ENCODE measurements at regions not wholly inside any gene's neighbourhood (a gene's known extent, or its start where the extent isn't known, plus 50 kb on each side); places are given as distances from the start of the nearest gene placed in this dataset.

DNA sequence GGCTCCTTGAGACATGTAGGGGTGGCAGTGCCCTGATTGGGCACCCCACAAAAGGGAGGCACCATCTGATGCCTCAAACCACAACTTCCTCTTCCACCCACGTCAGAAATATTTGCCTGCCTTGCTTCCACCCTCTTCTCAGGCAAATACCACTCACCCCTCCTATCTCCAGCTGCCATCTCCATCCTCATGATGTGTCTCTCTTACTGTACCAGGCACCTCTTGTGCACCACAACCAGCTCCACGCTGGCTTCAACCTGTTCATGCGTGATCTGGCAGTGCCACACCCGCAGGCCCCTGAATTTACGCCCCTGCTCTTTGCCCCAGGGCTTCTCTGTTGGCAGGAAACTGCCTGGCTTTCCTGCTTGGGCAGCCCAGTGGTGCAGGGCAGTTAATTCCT, 87.8 kb upstream of the HSPA9 start:
- H3K27me3 Mint-ChIP-seq (ENCODE audit: low read depth in 2 of 2), result peaks cover 77 to 90% of the 10 kb centered on the region in 2 donors

DNA sequence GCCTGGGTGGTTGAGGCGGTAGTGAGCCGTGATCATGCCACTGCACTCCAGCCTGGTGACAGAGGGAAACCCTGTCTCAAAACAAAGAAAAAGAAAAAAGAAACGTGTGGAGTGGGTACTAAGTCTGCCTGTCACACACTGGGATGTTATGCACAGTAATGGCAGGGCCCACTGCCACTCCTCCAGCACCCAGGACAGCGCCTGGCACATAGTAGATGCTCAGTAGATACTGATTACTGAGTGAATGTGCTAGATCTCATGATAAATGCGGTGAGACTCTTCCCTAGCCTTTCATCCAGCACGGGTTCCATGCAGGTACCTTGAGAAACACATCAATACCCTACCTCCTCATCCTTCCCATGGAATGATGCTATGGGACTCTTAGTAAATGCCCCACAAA, 87.4 kb upstream of the HSPA9 start:
- 85% methylated on average over 5 of the region's 6 CpGs for WGBS (ENCODE audit: insufficient coverage)
- ATAC-seq (peak; percentile 61 to 69 (median 62)), DNase-seq (peak in 1 of 2 donors; percentile 46)
- TF ChIP-seq, protein P1, sequence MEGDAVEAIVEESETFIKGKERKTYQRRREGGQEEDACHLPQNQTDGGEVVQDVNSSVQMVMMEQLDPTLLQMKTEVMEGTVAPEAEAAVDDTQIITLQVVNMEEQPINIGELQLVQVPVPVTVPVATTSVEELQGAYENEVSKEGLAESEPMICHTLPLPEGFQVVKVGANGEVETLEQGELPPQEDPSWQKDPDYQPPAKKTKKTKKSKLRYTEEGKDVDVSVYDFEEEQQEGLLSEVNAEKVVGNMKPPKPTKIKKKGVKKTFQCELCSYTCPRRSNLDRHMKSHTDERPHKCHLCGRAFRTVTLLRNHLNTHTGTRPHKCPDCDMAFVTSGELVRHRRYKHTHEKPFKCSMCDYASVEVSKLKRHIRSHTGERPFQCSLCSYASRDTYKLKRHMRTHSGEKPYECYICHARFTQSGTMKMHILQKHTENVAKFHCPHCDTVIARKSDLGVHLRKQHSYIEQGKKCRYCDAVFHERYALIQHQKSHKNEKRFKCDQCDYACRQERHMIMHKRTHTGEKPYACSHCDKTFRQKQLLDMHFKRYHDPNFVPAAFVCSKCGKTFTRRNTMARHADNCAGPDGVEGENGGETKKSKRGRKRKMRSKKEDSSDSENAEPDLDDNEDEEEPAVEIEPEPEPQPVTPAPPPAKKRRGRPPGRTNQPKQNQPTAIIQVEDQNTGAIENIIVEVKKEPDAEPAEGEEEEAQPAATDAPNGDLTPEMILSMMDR (IDR thresholded peaks at IDR 0.05), result no peak
- intact Hi-C loops (cut with micrococcal nuclease), result no loop called here
- H3K27ac Mint-ChIP-seq, result peak overlapping the region in 1 of 2 donors; percentile 9
- Histone ChIP-seq H3K4me3 (ENCODE audit: low read length) (no peak overlapping the region), H3K36me3 (ENCODE audit: control insufficient read depth, insufficient read depth, low read length) (no peaks in the 10 kb centered on the region), H3K9me3 (ENCODE audit: control insufficient read depth, insufficient read depth, low read length) (peaks cover 3% of the 10 kb centered on the region), H3K4me1 (ENCODE audit: control insufficient read depth, insufficient read depth, low read length) (peaks cover 19% of the 10 kb centered on the region), H3K27me3 (ENCODE audit: control insufficient read depth, insufficient read depth, low read length) (peaks cover 66% of the 10 kb centered on the region), H3K27ac (ENCODE audit: low read length) (no peak overlapping the region)
- no peak overlapping the region for H3K4me3 Mint-ChIP-seq
- peaks cover 75 to 88% of the 10 kb centered on the region in 2 donors for H3K27me3 Mint-ChIP-seq (ENCODE audit: low read depth in 2 of 2)
- H3K4me1 Mint-ChIP-seq, result peaks cover 21 to 36% of the 10 kb centered on the region in 2 donors
- no peaks in the 10 kb centered on the region for H3K36me3 Mint-ChIP-seq
- H3K9me3 Mint-ChIP-seq, result no peaks in the 10 kb centered on the region

More for the DNA sequence above, 87.8 kb upstream of the HSPA9 start:
- Histone ChIP-seq H3K4me1 (ENCODE audit: control insufficient read depth, insufficient read depth, low read length) (peaks cover 20% of the 10 kb centered on the region), H3K9me3 (ENCODE audit: control insufficient read depth, insufficient read depth, low read length) (peaks cover 3% of the 10 kb centered on the region), H3K36me3 (ENCODE audit: control insufficient read depth, insufficient read depth, low read length) (no peaks in the 10 kb centered on the region), H3K27ac (ENCODE audit: low read length) (no peak overlapping the region), H3K27me3 (ENCODE audit: control insufficient read depth, insufficient read depth, low read length) (peaks cover 69% of the 10 kb centered on the region), H3K4me3 (ENCODE audit: low read length) (no peak overlapping the region)
- Mint-ChIP-seq H3K4me3 (no peak overlapping the region), H3K9me3 (no peaks in the 10 kb centered on the region), H3K36me3 (no peaks in the 10 kb centered on the region), H3K4me1 (peaks cover 25 to 40% of the 10 kb centered on the region in 2 donors), H3K27ac (peak overlapping the region in 1 of 2 donors; percentile 9)
- 7% methylated on average over 5 of the region's 5 CpGs for WGBS (ENCODE audit: insufficient coverage)
- intact Hi-C loops (cut with micrococcal nuclease), result no loop called here
- TF ChIP-seq, protein P1 (IDR thresholded peaks at IDR 0.05), result no peak
- peak; percentile 58 to 67 (median 60) for ATAC-seq
- DNase-seq, result peak; percentile 16 to 67

DNA sequence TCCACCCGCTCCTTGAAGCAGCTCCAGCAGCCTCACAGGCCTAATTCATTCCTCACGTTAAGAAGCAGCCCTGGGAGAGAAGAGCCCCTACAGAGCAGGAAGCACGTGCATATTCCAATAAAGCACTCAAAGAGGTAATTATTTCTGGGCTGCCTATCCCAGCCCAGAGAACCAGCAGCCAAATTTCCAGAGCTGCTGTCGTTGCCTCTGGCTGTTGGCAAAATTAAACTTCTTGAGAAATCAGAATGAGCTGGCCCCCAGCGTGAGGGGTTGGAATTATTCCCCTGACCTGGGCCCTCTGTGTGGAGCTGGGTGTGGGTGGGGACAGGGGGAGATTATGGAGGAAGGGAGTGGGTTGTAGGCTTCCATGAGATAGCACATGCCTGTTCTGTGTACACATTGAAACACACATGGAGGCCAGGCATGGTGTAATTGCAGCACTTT, 86.8 kb upstream of the HSPA9 start:
- Mint-ChIP-seq H3K9me3 (no peaks in the 10 kb centered on the region), H3K4me3 (no peak overlapping the region), H3K4me1 (peaks cover 20 to 38% of the 10 kb centered on the region in 2 donors), H3K27me3 (ENCODE audit: low read depth in 2 of 2) (peaks cover 79 to 91% of the 10 kb centered on the region in 2 donors), H3K27ac (no peak overlapping the region), H3K36me3 (no peaks in the 10 kb centered on the region)
- Histone ChIP-seq H3K36me3 (ENCODE audit: control insufficient read depth, insufficient read depth, low read length) (no peaks in the 10 kb centered on the region), H3K4me1 (ENCODE audit: control insufficient read depth, insufficient read depth, low read length) (peaks cover 19% of the 10 kb centered on the region), H3K27ac (ENCODE audit: low read length) (no peak overlapping the region), H3K27me3 (ENCODE audit: control insufficient read depth, insufficient read depth, low read length) (peaks cover 66% of the 10 kb centered on the region), H3K9me3 (ENCODE audit: control insufficient read depth, insufficient read depth, low read length) (peaks cover 3% of the 10 kb centered on the region), H3K4me3 (ENCODE audit: low read length) (no peak overlapping the region)
- ATAC-seq (no peak), DNase-seq (no peak)
- TF ChIP-seq, protein P1 (IDR thresholded peaks at IDR 0.05), result no peak
- intact Hi-C loops (cut with micrococcal nuclease), result no loop called here
- WGBS (ENCODE audit: insufficient coverage), result 78% methylated on average over 5 of the region's 5 CpGs
